HepG2 (cell line): ENCODE measurements at regions not wholly inside any gene's neighbourhood (a gene's known extent, or its start where the extent isn't known, plus 50 kb on each side); places are given as distances from the start of the nearest gene placed in this dataset.

ENCODE experiments used
- ATAC-seq: fragments of 200-7000 bp; cut with Tn5 transposase; 3 replicates; pipeline ENCODE4 v1.9.1; 2020; ENCODE audit warnings: mild to moderate bottlenecking, moderate library complexity
- BruUV-seq: library from RNA; stranded (reverse); fragments of 400-500 nt; replicated peaks from 2 replicates; lab custom pipeline; 2021; lab: Mats Ljungman, UMichigan
- CTCF ChIA-PET: fragments of 300-600 bp; formaldehyde crosslinking; extraction: SDS; loops from one replicate; lab custom pipeline; 2021; ENCODE audit warnings: low total read pairs, inconsistent platforms, low intra/inter-chr PET ratio; lab: Yijun Ruan, JAX
- POLR2A ChIA-PET: fragments of 350-600 bp; sonication (Branson Sonifier 250); formaldehyde crosslinking; loops from one replicate; lab custom pipeline; 2020; ENCODE audit warnings: antibody characterized with exemption, inconsistent platforms; lab: Yijun Ruan, JAX
- DNase-seq: peaks from one replicate; pipeline ENCODE4 v3.0.0-alpha.2; 2015; ENCODE audit warnings: low spot score
- FAIRE-seq: peaks from 3 replicates; lab custom pipeline; 2011; peaks lifted over from hg19 to GRCh38; lab: Jason Lieb, UNC
- H2AFZ ChIP-seq: one replicate; pipeline ENCODE4 v1.6.1; 2011; ENCODE audit warnings: low read length, inconsistent platforms
- H3K27ac ChIP-seq: fragments of 300-600 bp; 3 replicates; pipeline ENCODE4 v1.8.0; 2011; ENCODE audit warnings: mixed run types, mild to moderate bottlenecking, mixed read lengths, low read length, inconsistent platforms; ENCODE audit not compliant: insufficient read depth; ENCODE audit errors: extremely low read length
- H3K27me3 ChIP-seq, 2 experiments: fragments of 200-600 bp in 1 of 2; 2 replicates in 1 of 2; 3 replicates in 1 of 2; pipeline versions ENCODE4 v1.6.0 to v1.8.0; 2011; ENCODE audit warnings: low read length in 2 of 2, mild to moderate bottlenecking in 2 of 2, moderate library complexity in 2 of 2, inconsistent platforms in 1 of 2; ENCODE audit not compliant: insufficient read depth in 2 of 2, control insufficient read depth in 1 of 2
- H3K36me3 ChIP-seq, 2 experiments: fragments of 200-600 bp in 1 of 2; replicated peaks in 1 of 2; 2 replicates in 1 of 2; 3 replicates in 1 of 2; pipeline versions ENCODE4 v1.5.1 to v1.8.0; 2011; ENCODE audit warnings: low read length in 2 of 2, inconsistent platforms in 1 of 2; ENCODE audit not compliant: insufficient read depth in 2 of 2, control insufficient read depth in 1 of 2
- H3K4me1 ChIP-seq: 2 replicates; pipeline ENCODE4 v1.5.1; 2012; ENCODE audit warnings: low read length, inconsistent platforms; ENCODE audit not compliant: insufficient read depth
- H3K4me2 ChIP-seq: 2 replicates; pipeline ENCODE4 v1.6.0; 2011; ENCODE audit warnings: low read depth, low read length, inconsistent platforms
- H3K4me3 ChIP-seq, 3 experiments: fragments of 200-600 bp in 1 of 3; sonication (generic), shearing (Covaris generic) in 1 of 3; replicated peaks in 1 of 3; 2 replicates each; pipeline ENCODE4 v1.5.1; 2011 to 2016; ENCODE audit warnings: low read length in 3 of 3, inconsistent platforms in 2 of 3, low read depth in 2 of 3, mild to moderate bottlenecking in 2 of 3, control low read depth in 1 of 3, mixed read lengths in 1 of 3; ENCODE audit not compliant: insufficient read depth in 1 of 3
- H3K79me2 ChIP-seq: one replicate; pipeline ENCODE4 v1.6.1; 2011; ENCODE audit warnings: low read length, inconsistent platforms; ENCODE audit not compliant: insufficient read depth
- H3K9ac ChIP-seq: 2 replicates; pipeline ENCODE4 v1.6.0; 2011; ENCODE audit warnings: mild to moderate bottlenecking, low read depth, low read length, inconsistent platforms; ENCODE audit not compliant: insufficient read depth
- H3K9me3 ChIP-seq: 2 replicates; pipeline ENCODE4 v1.5.1; 2012; ENCODE audit warnings: mild to moderate bottlenecking, low read length
- H4K20me1 ChIP-seq: 2 replicates; pipeline ENCODE4 v1.6.0; 2011; ENCODE audit warnings: inconsistent platforms, mild to moderate bottlenecking, low read length, moderate library complexity; ENCODE audit not compliant: insufficient read depth
- ETV5 ChIP-seq: IDR thresholded peaks from 2 replicates; pipeline ENCODE4 v1.6.1; 2018; ENCODE audit warnings: missing biosample characterization, missing genetic modification reagents, inconsistent platforms, borderline replicate concordance
- GATAD1 ChIP-seq: IDR thresholded peaks from 2 replicates; pipeline ENCODE4 v1.6.1; 2016; ENCODE audit warnings: missing genetic modification reagents, missing compliant biosample characterization
- HMG20A ChIP-seq: IDR thresholded peaks from 2 replicates; pipeline ENCODE4 v1.6.1; 2016; ENCODE audit warnings: borderline replicate concordance
- HOXA5 ChIP-seq: sonication (generic); formaldehyde crosslinking; IDR thresholded peaks from 2 replicates; pipeline ENCODE4 v1.4.0; 2020; ENCODE audit warnings: missing genetic modification reagents
- KLF16 ChIP-seq, 2 experiments: sonication (generic) in 1 of 2; formaldehyde crosslinking in 1 of 2; IDR thresholded peaks; 2 replicates each; pipeline versions ENCODE4 v1.6.1 to v1.8.0; 2016 to 2023; ENCODE audit warnings: missing genetic modification reagents in 2 of 2, missing compliant biosample characterization in 1 of 2
- MAX ChIP-seq: IDR thresholded peaks from 2 replicates; pipeline ENCODE4 v1.6.1; 2012; ENCODE audit warnings: inconsistent platforms
- MXD3 ChIP-seq: IDR thresholded peaks from 2 replicates; pipeline ENCODE4 v1.6.1; 2016; ENCODE audit warnings: mild to moderate bottlenecking, missing biosample characterization, missing genetic modification reagents
- NFYB ChIP-seq: sonication (generic); formaldehyde crosslinking; IDR thresholded peaks from 2 replicates; pipeline ENCODE4 v1.4.0; 2020; ENCODE audit warnings: missing genetic modification reagents
- PHF21A ChIP-seq: sonication (generic); formaldehyde crosslinking; IDR thresholded peaks from 2 replicates; pipeline ENCODE4 v1.5.0; 2020; ENCODE audit warnings: mild to moderate bottlenecking, missing genetic modification reagents
- REPIN1 ChIP-seq: sonication (generic); formaldehyde crosslinking; IDR thresholded peaks from 2 replicates; pipeline ENCODE4 v1.8.0; 2022; ENCODE audit warnings: missing genetic modification reagents, low read depth, mild to moderate bottlenecking, borderline replicate concordance
- SALL2 ChIP-seq: sonication (generic); formaldehyde crosslinking; IDR thresholded peaks from 2 replicates; pipeline ENCODE4 v1.8.1; 2023; ENCODE audit warnings: mild to moderate bottlenecking, missing genetic modification reagents, inconsistent platforms
- TFDP2 ChIP-seq: sonication (generic); formaldehyde crosslinking; IDR thresholded peaks from 2 replicates; pipeline ENCODE4 v1.4.0; 2020; ENCODE audit warnings: missing genetic modification reagents
- ZBTB3 ChIP-seq: sonication (generic); formaldehyde crosslinking; IDR thresholded peaks from 2 replicates; pipeline ENCODE4 v1.4.0; 2020; ENCODE audit warnings: low read depth, mild to moderate bottlenecking, moderate library complexity, missing genetic modification reagents, borderline replicate concordance
- ZBTB7A ChIP-seq: sonication (generic); formaldehyde crosslinking; IDR thresholded peaks from 2 replicates; pipeline ENCODE4 v1.8.0; 2022; ENCODE audit warnings: mild to moderate bottlenecking, missing genetic modification reagents
- ZNF260 ChIP-seq: sonication (generic); formaldehyde crosslinking; IDR thresholded peaks from 2 replicates; pipeline ENCODE4 v1.4.0; 2020; ENCODE audit warnings: missing genetic modification reagents, low read depth, mild to moderate bottlenecking, borderline replicate concordance
- ZNF550 ChIP-seq: sonication (generic); formaldehyde crosslinking; IDR thresholded peaks from 2 replicates; pipeline ENCODE4 v1.4.0; 2020; ENCODE audit warnings: mild to moderate bottlenecking, missing genetic modification reagents, borderline replicate concordance
- ZNF580 ChIP-seq: IDR thresholded peaks from 2 replicates; pipeline ENCODE4 v1.6.1; 2016; ENCODE audit warnings: low read depth, borderline replicate concordance
- ZNF749 ChIP-seq: sonication (generic); formaldehyde crosslinking; IDR thresholded peaks from 2 replicates; pipeline ENCODE4 v1.8.0; 2022; ENCODE audit warnings: mild to moderate bottlenecking, missing genetic modification reagents, moderate library complexity, borderline replicate concordance
- ZNF75D ChIP-seq: sonication (generic); formaldehyde crosslinking; IDR thresholded peaks from 2 replicates; pipeline ENCODE4 v1.8.1; 2023; ENCODE audit warnings: missing genetic modification reagents, mild to moderate bottlenecking, borderline replicate concordance
- WGBS: methylation state at CpG from one replicate; pipeline ENCODE4 v1.1.6; 2017; ENCODE audit warnings: low lambda C conversion rate; 5-methylcytosine and 5-hydroxymethylcytosine counted together
- in situ Hi-C: cut with HindIII; loops from 2 replicates; pipeline ENCODE4 v1.10.0; 2017; ENCODE audit warnings: low pct_unique_long_range_greater_than_20kb; ENCODE audit not compliant: extremely low pct_ligation_motif_present
- intact Hi-C: fragments of 100-400 bp; cut with micrococcal nuclease; formaldehyde crosslinking; loops from one replicate; pipeline ENCODE4 v1.10.0; 2022; ENCODE audit not compliant: unreplicated experiment

GRCh38 chr7:25353196-25353595 is 124.9 kb upstream of the NPVF start (continued):
- TF ChIP-seq TFDP2 (CRISPR knock-in tag) (no peak), ZBTB3 (CRISPR knock-in tag) (no peak), ZNF580 (CRISPR knock-in tag) (no peak), PHF21A (CRISPR knock-in tag) (no peak), REPIN1 (CRISPR knock-in tag) (no peak), ZNF260 (no peak)

- FAIRE-seq (no peak), ATAC-seq (no peak), DNase-seq (no peak)
- no peaks in the 10 kb centered on the region for H3K79me2 ChIP-seq
- intact Hi-C loops, result no loop called here
- CTCF ChIA-PET, result no interaction called here
- no peaks in the 10 kb centered on the region for H3K9me3 ChIP-seq
- POLR2A ChIA-PET, result no interaction called here
- H2AFZ ChIP-seq, result no peak overlapping the region
- H3K36me3 ChIP-seq, result no peaks in the 10 kb centered on the region
- BruUV-seq, result no TSS peak
- H4K20me1 ChIP-seq, result no peaks in the 10 kb centered on the region
- no peak overlapping the region for H3K27ac ChIP-seq
- WGBS, result 27% methylated on average over 4 of the region's 4 CpGs
- TF ChIP-seq KLF16 (CRISPR knock-in tag; IDR thresholded peaks at IDR 0.05) (no peak), ZNF75D (CRISPR knock-in tag) (no peak), ZNF550 (CRISPR knock-in tag) (no peak), ETV5 (CRISPR knock-in tag) (no peak), HOXA5 (no peak), MAX (no peak), ZBTB7A (no peak), ZNF749 (CRISPR knock-in tag) (no peak), HMG20A (CRISPR knock-in tag) (no peak), MXD3 (no peak), NFYB (CRISPR knock-in tag) (no peak), SALL2 (CRISPR knock-in tag) (no peak), GATAD1 (CRISPR knock-in tag) (no peak)
- peaks cover 0 to 6% of the 10 kb centered on the region in 2 experiments; a peak in 1 of 5 replicates for H3K27me3 ChIP-seq
- no peak overlapping the region for H3K4me3 ChIP-seq
- H3K4me1 ChIP-seq, result no peaks in the 10 kb centered on the region
- in situ Hi-C loops, result no loop called here
- H3K9ac ChIP-seq, result no peak overlapping the region
- no peak overlapping the region for H3K4me2 ChIP-seq
Observed at GRCh38 chr7:25353732-25354131, 125.4 kb upstream of the NPVF start.
